ENCODE measurements at regions not wholly inside any gene's neighbourhood (a gene's known extent, or its start where the extent isn't known, plus 50 kb on each side); places are given as distances from the start of the nearest gene placed in this dataset.
A peak's percentile ranks its signal among the peaks of the same experiment; 100 is the strongest.

- TF ChIP-seq, protein P1, sequence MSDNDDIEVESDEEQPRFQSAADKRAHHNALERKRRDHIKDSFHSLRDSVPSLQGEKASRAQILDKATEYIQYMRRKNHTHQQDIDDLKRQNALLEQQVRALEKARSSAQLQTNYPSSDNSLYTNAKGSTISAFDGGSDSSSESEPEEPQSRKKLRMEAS (IDR thresholded peaks at IDR 0.05): peak; percentile 33; the same call in 1 of the 2 replicates
- TF ChIP-seq, protein P2, sequence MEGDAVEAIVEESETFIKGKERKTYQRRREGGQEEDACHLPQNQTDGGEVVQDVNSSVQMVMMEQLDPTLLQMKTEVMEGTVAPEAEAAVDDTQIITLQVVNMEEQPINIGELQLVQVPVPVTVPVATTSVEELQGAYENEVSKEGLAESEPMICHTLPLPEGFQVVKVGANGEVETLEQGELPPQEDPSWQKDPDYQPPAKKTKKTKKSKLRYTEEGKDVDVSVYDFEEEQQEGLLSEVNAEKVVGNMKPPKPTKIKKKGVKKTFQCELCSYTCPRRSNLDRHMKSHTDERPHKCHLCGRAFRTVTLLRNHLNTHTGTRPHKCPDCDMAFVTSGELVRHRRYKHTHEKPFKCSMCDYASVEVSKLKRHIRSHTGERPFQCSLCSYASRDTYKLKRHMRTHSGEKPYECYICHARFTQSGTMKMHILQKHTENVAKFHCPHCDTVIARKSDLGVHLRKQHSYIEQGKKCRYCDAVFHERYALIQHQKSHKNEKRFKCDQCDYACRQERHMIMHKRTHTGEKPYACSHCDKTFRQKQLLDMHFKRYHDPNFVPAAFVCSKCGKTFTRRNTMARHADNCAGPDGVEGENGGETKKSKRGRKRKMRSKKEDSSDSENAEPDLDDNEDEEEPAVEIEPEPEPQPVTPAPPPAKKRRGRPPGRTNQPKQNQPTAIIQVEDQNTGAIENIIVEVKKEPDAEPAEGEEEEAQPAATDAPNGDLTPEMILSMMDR (IDR thresholded peaks at IDR 0.05): peak; percentile 89
- TF ChIP-seq CHD2 (IDR thresholded peaks at IDR 0.05; ENCODE audit: low read length, partially characterized antibody) (no peak), SMC3 (IDR thresholded peaks at IDR 0.05) (peak; percentile 85), MAFK (IDR thresholded peaks at IDR 0.05; ENCODE audit: partially characterized antibody) (no peak), MYC (IDR thresholded peaks at IDR 0.05; ENCODE audit: borderline replicate concordance, low read length) (no peak), POLR2A (IDR thresholded peaks at IDR 0.05; ENCODE audit: low read length) (no peak)
- TF ChIP-seq, protein P3, sequence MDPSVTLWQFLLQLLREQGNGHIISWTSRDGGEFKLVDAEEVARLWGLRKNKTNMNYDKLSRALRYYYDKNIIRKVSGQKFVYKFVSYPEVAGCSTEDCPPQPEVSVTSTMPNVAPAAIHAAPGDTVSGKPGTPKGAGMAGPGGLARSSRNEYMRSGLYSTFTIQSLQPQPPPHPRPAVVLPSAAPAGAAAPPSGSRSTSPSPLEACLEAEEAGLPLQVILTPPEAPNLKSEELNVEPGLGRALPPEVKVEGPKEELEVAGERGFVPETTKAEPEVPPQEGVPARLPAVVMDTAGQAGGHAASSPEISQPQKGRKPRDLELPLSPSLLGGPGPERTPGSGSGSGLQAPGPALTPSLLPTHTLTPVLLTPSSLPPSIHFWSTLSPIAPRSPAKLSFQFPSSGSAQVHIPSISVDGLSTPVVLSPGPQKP (IDR thresholded peaks at IDR 0.05; ENCODE audit: low read depth, low read length): no peak
Observed at GRCh38 chrX:46408553-46409407, 136.4 kb downstream of the ZNF674 start.
